ENCODE measurements at regions not wholly inside any gene's neighbourhood (a gene's known extent, or its start where the extent isn't known, plus 50 kb on each side); places are given as distances from the start of the nearest gene placed in this dataset.

DNA sequence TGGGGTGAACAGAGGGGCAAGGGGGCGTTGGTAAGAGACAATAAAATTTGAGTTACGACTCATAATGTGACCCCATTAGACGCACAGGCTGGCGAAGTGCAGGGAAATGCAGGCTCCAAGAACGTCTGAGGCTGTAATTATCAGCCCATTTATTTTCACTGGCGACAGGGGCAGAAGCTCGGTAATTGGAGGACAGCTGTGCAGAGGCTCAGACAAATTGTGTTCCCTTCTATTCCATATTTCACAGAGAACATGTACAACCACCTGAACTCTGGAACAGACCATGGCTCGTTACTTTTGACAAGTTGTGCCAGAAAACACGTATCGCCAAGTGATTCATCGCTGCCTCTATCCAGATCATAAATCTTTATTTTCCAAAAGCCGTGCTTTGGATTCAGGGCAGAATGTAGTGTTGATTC lies 137.3 kb upstream of the FRMD4A start:
- DNase-seq (ENCODE audit: low read depth in 3 of 3) = no peak

DNA sequence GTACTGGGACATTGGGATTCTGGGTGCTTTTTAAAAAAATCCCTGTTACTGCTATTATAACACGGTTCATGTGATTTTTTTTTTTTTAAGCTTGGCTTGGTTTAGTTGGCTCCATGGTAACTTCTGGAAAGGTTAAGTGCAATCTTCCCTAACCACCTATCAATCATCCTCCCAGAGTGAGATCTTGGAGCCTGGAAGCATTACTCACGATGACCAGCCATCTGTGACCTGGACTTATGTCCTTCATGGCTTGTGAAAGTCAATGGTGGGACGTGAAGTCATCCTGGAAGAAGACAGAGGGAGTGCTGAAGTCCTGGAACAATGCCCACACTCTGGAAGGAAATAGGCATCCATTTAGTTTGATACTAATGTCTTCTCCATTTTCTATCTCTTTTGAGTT lies 135.5 kb upstream of the FRMD4A start:
- no peak for DNase-seq (ENCODE audit: low read depth in 3 of 3)

DNA sequence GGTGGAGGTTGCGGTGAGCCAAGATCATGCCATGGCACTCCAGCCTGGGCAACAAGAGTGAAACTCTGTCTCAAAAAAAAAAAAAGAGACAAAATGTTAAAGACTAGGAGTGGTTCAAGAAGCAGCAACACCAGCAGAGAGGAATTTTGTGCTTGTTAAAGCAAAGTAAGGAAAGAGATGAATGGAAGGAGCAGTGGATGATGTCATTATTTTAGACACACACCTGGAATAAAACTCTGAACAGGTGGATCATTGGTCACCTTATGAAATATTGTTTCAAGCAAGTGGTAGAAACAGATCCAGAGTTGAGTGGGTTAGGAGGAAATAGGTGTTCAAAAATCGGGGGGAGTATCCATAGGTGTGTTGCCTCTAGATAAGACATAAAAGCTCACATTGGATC lies 129.7 kb upstream of the FRMD4A start:
- no peak for DNase-seq (ENCODE audit: low read depth in 3 of 3)

DNA sequence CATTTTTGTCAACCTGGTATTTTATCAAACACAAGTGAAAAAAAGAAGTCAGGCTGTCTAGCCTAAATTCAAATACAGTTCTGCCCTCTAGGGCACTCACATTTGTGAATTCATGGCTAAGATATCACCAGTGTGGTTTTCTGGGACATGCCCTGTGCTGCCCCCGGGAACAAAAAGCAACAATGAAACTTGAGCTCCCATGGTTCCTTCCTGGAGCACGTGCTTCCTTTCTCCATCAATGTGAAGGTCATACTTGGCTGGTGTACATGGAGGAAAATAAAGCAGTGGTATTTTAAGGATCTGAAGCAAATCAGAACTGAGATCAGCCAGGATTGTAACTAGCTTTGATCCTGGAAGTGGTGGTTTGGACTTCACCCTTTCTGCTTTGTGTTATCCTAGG lies 128.9 kb upstream of the FRMD4A start:
- DNase-seq (ENCODE audit: low read depth in 3 of 3) = no peak

DNA sequence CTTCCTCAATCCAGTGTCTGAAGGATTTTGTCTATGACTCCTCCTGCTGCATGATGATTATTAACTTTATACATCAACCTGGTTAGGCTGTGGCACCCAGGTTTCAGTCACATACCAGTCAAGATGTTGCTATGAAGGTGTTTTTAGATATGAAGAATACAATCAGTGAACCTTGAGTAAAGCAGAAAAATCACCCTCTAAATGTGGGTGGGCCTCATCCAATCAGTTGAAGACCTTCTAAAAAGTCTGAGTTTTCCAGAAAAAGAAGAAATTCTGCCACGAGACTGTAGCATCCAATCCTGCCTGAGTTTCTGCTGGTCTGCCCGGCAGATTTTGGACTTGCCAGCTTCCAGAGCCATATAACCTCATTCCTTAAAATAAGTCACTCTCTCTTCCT lies 126.1 kb upstream of the FRMD4A start:
- no peak for DNase-seq (ENCODE audit: low read depth in 3 of 3)

DNA sequence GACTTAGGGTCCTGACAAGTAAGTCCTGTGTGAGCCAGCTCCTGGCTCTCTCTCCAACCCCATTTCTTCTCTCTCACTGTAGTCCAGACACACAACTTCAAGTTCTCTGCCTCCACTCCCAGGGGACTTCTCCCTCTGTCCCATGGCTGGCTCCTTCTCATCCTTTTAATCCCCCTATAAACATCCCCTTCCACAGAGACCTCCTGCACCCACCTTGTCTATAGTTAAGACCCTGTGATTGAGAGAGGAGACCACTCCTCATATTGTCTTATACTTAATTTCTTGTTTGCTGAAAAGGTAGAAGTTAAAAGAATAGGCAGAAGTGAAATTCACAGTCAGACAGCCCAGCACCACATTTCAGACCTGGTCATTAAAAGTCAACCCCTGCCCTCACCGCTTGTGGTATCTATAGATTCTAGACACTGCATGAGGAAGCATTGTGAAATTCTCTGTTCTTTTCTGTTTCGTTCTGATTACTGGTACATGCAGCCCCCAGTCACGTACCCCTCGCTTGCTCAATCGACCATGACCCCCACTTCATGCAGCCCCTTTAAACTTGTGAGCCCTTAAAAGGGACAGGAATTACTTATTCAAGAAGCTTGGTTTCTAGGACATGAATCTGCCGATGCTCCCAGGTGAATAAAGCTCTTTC lies 125.6 kb upstream of the FRMD4A start:
- no peak for DNase-seq (ENCODE audit: low read depth in 3 of 3)

DNA sequence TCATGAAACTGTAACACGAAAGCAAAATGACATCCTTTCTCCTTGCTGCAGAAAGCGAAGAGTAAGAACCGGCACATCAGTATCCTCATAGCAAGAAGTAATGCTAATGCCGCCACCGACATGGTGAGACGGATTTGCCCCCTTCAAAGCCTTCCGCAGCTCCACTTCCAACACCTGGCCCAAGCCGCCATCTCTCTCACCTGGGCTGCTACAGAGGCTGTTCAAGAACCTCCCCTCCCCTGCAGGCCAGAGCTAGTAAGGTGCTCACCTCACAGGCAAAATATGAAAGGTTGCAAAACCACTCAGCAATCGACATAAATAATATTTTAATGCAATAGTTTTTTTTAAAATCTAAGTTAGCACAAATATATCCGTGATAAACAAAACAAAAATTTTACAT lies 123.9 kb upstream of the FRMD4A start:
- DNase-seq (ENCODE audit: low read depth in 3 of 3) = no peak

DNA sequence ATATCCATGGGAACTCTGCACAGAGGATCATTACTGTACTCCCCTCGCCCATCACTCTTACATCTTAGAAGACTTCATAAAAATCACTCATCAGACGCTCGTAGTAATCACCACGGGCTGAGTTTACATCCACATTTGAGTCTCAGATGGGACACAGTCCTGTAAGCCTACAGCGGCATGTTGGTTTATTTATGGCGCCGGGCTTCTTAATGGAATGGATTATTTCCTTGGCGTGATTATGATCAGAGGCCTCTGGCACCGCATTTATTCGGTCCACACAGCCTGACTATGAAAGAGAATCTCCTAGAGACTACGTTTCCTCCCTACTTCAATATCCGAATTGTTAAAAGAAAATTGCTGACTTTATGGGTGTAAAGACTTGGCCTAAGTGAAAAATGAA lies 123.5 kb upstream of the FRMD4A start:
- DNase-seq (ENCODE audit: low read depth in 3 of 3) = no peak

DNA sequence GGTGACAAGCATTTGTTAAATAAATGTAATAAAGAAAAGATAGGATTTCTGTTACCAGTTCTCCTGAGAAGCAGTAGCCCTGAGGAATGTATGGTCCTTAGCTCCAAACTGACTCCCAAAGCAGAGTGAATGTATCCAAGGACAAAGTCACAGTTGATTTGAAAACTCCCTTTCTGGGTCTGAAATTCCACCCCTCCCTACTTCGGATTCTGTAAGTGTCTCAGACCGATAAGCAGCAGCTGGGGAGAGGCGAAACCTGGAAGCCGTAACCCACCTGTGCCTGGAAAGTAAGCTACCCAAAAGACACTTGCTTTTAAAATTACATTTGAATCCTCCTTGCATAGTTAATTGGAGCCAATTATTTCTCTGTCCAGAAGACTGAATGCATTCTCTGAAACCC lies 122.9 kb upstream of the FRMD4A start:
- no peak for DNase-seq (ENCODE audit: low read depth in 3 of 3)

DNA sequence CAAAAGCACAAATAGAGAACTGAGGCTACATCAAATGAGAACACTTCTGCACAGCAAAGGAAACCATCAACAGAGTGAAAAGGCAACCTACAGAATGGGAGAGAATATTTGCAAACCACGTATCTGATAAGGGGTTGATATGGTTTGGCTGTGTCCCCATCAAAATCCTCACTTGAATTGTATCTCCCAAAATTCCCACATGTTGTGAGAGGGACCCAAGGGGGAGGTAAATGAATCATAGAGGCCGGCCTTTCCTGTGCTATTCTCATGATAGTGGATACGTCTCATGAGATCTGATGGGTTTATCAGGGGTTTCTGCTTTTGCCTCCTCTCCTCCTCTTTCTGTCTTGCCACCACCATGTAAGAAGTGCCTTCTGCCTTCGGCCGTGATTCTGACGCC lies 120.6 kb upstream of the FRMD4A start:
- DNase-seq (ENCODE audit: low read depth in 3 of 3) = no peak

DNA sequence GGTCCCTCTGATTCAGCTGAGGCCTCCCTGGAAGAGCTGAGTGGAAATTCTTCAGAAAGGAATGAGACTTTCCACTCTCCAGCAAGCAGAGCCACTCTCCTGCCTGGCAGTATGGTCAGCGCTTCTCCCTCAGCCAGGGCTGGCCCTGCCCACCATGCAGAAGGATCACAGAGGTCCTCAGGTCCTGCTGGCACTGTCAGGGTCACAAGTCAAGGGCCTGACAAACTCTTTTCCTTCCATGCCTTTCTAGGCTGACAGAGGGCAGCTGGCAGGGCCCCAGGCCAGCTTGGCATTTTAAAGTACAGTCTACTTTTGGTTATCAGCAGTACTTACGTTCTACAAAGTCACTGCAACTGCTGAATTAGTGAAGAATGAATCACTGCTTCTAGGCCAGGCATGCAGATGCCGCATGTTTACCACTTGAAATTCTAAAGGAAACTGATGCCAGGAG lies 119.3 kb upstream of the FRMD4A start:
- no peak for DNase-seq (ENCODE audit: low read depth in 3 of 3)

DNA sequence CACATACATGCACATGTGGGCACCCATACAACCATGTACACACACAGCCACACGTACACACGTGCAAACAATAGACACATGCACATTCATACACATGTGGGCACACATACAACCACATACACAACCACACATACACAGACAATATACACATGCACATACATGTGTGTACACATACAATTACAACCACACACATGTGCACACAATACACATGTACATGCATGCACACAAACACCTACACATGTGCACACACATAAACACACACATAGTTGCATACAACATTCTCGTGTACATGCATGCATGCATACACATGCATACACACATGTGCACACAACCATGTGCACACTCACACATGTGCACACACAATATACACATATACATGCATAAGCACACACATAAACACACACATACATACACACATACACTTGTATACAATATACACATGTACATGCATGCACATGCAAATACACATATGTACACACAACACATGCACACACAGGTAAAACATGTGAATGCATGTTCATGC lies 118.6 kb upstream of the FRMD4A start:
- no peak for DNase-seq (ENCODE audit: low read depth in 3 of 3)

DNA sequence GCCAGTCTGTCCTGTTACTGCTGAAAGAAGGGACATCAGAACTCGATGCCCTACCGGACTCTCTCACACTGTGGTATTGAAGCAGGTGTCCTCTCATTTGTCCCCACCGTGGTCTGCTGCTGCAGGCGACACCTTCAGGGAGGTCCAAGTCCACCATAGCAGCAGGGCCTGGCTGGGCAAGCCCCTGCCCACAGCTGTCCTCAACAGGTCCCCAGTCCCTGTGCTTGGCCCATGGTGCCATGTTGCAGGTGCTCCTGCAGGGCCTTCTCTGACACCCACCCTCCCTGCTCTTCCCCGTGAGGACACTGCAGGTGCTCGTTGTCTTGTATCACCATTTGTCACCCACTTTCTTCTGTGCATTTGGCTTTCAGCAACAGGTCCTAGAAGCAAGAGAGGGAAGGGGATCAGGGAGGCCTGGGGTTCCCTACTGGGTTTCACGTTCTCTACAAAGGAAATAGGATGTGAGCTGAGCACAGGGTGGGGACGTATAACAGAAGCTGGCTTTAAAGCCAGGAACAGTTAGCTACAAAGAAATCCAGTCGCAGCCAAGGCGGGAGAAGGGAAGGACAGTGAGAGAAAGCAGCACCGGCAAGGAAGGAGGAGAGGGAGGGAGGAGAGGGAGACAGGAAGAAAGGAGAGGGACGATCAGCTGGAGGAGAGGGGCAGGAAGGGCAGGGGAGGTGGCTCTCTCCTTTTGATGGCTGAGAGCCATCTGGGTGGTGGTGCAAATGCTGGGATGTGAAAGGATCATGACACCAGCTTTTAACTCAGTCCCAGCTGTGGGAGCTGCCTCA lies 117.7 kb upstream of the FRMD4A start:
- no peak for DNase-seq (ENCODE audit: low read depth in 3 of 3)

DNA sequence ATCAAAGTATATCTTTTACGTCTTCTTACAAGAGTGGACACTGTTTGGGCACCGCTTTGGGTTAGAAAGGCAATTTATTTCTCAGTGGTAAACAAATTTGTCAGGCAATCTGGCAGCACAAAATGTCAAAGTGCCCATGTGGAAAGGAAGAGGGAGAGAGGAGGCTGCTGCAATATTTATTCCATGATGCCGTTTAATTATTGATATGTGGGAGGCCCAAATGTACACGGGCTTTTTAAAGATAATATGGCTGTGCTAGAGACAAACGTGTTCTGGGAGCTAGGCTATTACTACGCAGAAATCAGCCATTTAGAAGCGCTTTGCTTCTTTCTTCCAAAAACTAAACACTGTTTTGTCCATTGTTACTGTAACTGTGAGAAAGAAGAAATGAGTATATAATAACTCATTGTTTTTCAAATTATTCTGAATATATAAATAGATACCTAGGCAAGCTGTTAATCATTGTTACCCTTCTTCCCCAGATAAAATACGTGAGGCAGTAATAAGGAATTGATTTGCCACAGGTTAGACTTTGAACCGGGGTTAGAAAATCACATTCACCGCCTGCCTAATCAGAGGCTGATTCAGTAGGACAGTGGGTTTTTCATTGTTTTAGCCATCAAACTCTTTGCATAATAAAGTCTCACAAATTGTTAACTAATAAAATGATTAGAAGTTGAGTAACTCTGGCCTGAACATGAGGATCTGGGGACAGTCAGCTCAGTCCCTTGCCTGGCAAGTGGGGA lies 116.5 kb upstream of the FRMD4A start:
- no peak for DNase-seq (ENCODE audit: low read depth in 3 of 3)

DNA sequence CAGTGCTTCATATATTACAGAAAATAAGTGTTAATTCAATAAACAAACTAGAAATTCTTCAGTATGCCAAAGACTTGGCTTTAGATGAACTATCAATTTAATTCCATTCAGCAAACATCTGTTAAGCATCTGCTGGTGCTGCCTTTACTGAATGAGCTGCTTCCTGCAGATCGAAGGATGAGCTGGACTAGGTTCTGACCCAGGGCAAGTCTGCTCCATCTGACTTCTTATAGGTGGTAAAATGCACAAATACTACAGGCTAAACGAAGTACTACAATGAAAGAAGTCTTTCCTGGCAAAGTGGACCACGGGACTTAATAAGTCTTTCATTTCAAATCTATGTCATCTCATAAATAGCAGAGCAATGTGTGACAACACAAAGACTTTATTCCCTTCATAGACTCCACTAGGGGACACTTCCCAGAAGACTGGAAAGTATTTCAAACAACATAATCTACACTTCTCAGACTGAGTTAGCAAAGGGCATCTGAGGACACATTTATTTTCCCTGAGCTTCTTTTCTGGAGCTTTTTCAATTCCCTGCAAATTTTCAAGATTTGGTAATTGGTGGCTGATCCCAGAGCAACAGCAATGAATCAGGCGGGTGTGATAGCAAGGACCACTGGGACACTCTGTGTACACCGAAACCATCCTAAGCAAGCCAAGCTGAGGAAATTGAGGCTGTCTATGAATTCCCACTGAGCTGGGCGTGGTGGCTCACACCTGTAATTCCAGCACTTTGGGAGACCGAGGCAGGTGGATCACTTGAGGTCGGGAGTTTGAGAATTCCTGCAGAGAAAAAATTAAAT lies 108.9 kb upstream of the FRMD4A start:
- no peak for DNase-seq (ENCODE audit: low read depth in 3 of 3)

DNA sequence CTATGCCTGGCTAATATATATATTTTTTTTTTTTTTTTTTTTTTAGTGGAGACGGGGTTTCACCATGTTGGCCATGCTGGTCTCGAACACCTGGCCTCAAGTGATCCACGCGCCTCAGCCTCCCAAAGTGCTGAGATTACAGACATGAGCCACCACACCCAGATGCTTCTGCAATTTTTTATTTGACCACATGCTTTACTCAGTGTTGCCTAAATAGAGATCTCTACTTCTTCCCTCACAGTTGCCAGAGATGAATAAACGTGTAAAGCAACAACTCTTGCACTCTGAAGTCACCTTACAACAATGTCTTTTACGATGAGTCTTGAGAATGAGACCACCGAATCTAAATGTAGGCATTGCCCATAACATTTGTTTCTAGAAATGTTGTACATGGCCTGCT lies 107.9 kb upstream of the FRMD4A start:
- no peak for DNase-seq (ENCODE audit: low read depth in 3 of 3)

DNA sequence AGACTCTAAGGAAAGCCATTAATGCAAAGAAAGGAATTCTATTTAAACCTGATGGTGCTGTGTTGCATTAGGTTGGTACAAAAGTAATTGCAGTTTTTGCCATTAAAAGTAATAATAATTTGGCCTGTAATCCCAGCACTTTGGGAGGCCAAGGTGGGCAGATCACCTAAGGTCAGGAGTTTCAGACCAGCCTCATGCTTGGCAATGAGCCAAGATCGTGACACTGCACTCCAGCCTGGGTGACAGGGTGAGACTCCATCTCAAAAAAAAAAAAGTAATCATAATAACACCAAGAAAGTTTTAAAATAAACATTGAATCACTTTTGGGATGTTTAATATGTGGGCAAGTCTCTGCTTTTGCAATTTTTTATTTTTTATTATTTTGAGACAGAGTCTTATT lies 107.3 kb upstream of the FRMD4A start:
- DNase-seq (ENCODE audit: low read depth in 3 of 3) = no peak

DNA sequence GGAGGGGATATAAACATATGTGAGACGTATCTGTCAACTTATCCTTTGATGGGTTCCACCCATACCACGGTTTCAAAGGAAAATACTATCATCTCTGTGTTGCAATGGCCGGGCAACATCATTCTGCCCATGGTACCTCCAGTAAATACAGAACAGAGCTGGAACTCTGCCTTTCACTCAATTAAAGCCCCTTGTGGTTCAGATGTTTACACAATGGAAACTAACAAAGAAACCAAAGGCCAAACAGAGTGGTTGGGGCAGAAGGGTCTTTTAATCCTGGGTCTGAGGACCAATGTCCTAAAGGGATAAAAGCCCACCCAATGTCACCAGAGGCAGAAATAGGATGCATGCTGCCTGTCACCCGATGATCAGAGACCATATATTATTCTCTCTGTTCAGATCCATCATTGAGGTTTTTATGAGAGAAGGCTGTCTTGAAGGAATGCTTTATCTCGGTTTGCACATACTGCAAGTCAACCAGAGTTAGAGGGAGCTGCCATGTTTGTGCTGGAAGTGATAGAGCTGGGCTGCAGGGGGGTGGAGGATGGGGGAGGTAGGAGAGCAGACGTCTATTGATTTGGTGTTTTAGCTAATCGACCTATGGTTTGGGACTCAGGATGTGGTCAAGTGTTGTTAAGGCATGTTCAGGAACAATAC lies 105.4 kb upstream of the FRMD4A start:
- no peak for DNase-seq (ENCODE audit: low read depth in 3 of 3)

DNA sequence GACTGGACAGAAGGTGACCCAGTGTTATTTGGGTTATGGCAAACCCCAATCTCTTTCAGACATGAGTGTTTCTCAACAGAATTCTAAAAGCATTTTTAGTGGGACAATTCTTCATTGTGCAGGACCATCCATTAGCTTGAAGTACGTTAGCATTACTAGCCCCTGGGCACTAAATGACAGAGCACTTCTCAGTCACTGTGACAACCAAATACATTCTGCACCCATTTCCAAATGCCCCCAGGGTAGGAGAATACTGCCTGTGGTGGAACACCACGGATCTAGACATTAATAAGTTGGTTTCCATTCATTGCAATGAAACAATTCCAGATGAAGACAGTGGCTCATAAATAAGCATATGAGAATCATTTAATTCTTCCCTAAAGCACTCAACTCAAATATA lies 102.4 kb upstream of the FRMD4A start:
- DNase-seq (ENCODE audit: low read depth in 3 of 3) = no peak

DNA sequence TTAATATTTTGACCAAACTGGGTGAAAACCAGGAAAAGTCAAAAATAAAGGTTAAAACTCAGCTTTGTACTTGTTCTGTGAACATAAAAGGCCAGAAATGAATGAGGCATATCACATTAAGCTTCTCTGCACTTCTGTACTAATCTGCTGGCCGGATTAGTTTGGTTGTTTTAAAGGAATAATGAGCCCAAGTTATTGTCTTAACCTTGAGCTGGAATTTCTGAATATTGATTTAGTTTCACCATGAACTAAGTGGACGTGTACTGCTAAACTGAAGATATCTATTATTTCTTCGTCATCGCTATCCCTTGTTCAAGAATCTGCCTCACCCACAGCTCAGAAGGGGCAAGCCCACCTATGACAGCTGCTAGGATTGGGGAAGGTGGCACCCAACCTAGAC lies 101.1 kb upstream of the FRMD4A start:
- DNase-seq (ENCODE audit: low read depth in 3 of 3) = no peak

DNA sequence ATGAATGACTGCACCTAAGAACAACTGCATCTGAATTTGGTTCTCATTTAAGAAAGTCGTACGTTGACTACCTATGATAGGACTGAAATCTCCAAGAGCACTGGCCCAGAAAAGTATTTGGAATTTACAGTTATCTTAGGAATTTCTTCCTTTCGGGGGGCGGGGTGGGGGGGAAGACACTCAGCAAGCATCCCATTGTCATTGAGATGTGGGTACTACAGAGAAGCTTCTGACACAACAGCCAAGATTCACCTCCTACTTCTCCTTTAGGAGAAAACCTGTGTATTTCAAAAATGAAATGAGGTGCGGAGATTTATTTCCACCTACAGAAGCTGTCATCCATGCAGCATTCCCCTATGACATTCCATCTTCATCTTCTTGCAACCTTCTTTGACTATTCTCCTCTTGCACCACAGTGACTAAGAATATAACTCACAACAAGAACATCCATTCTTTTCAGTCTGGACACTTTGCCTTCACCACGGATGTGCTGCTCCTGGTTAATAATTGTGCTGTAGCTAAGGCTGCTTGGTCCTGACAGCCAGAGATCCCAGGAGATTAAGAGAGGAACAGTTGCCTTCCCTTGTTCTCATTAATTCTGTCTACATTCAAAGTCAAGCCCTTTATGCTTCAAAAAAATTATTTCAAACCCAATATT lies 98.4 kb upstream of the FRMD4A start:
- DNase-seq (ENCODE audit: low read depth in 3 of 3) = no peak
